ENCODE measurements at regions not wholly inside any gene's neighbourhood (a gene's known extent, or its start where the extent isn't known, plus 50 kb on each side); places are given as distances from the start of the nearest gene placed in this dataset.

DNA sequence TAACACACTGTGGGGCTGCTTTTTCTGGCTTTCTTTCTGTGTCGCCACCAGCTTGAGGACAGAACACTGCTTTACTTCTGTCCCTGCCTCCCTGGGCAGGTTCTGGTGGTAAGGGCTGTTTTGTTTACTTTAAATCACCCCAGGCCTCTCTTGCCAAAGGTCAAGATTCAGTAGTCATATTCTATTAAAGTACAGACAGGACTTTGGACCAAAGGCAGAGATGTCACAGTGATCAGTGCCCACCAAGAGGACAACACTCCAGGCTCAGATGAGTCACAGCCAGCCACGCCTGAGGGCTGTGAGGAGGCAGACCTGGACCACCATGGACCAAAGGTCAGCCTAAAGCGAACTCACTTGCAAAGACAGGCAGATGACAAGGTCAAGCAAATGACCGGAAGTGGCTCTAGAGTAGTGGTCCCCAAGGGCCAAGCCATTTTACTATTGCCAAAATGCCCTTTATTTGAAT lies 200.0 kb downstream of the RHOU start:
- no peaks in the 10 kb centered on the region for H3K79me2 ChIP-seq (replicated peaks; ENCODE audit: insufficient read depth)
- peaks cover 8% of the 10 kb centered on the region; the same call in 1 of the 2 replicates for H3K4me1 ChIP-seq (ENCODE audit: insufficient read depth)
- ATAC-seq = no peak
- no peak for TF ChIP-seq ZNF114 (CRISPR knock-in tag; IDR thresholded peaks at IDR 0.05)
- TF ChIP-seq STAT1 (IDR thresholded peaks at IDR 0.05; ENCODE audit: unreplicated experiment) = no peak
- TF ChIP-seq, protein P1, sequence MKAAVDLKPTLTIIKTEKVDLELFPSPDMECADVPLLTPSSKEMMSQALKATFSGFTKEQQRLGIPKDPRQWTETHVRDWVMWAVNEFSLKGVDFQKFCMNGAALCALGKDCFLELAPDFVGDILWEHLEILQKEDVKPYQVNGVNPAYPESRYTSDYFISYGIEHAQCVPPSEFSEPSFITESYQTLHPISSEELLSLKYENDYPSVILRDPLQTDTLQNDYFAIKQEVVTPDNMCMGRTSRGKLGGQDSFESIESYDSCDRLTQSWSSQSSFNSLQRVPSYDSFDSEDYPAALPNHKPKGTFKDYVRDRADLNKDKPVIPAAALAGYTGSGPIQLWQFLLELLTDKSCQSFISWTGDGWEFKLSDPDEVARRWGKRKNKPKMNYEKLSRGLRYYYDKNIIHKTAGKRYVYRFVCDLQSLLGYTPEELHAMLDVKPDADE (IDR thresholded peaks at IDR 0.05) = no peak
- no peak for TF ChIP-seq JUNB (IDR thresholded peaks at IDR 0.05; ENCODE audit: unreplicated experiment)
- no peak for TF ChIP-seq ZNF331 (CRISPR knock-in tag; IDR thresholded peaks at IDR 0.05; ENCODE audit: low read depth)
- no peak for TF ChIP-seq CREB1 (CRISPR knock-in tag; IDR thresholded peaks at IDR 0.05; ENCODE audit: low read depth)
- no peak for TF ChIP-seq EZH2phosphoT487 (IDR thresholded peaks at IDR 0.05; ENCODE audit: unreplicated experiment)
- H3K9me3 Mint-ChIP-seq = no peaks in the 10 kb centered on the region
- H3K27me3 Mint-ChIP-seq (ENCODE audit: insufficient read depth, low read depth, poor library complexity) = peaks cover 7% of the 10 kb centered on the region
- H3K36me3 ChIP-seq (ENCODE audit: insufficient read depth) = no peaks in the 10 kb centered on the region
- DNase-seq (ENCODE audit: low spot score) = no peak
- H4K20me1 ChIP-seq (replicated peaks; ENCODE audit: insufficient read depth) = no peaks in the 10 kb centered on the region
- H3F3A ChIP-seq (replicated peaks; ENCODE audit: low read depth) = no peaks in the 10 kb centered on the region
- no peaks in the 10 kb centered on the region for H3K36me3 Mint-ChIP-seq (ENCODE audit: low read depth)
- no peaks in the 10 kb centered on the region for H3K27me3 ChIP-seq (ENCODE audit: insufficient read depth)
- no peak overlapping the region for H3K27ac Mint-ChIP-seq
- peaks cover 30% of the 10 kb centered on the region for H3K4me1 Mint-ChIP-seq
- no peak overlapping the region for H3K4me2 ChIP-seq
- H3K4me3 Mint-ChIP-seq = no peak overlapping the region
- no peak overlapping the region for H2AFZ ChIP-seq
- H3K9me2 ChIP-seq (ENCODE audit: insufficient read depth) = 0 out of 2 replicates have a peak, but pooled peaks cover 9% of the 10 kb centered on the region
- H3K4me3 ChIP-seq = no peak overlapping the region
- H3K27ac ChIP-seq (ENCODE audit: low read depth) = no peak overlapping the region

DNA sequence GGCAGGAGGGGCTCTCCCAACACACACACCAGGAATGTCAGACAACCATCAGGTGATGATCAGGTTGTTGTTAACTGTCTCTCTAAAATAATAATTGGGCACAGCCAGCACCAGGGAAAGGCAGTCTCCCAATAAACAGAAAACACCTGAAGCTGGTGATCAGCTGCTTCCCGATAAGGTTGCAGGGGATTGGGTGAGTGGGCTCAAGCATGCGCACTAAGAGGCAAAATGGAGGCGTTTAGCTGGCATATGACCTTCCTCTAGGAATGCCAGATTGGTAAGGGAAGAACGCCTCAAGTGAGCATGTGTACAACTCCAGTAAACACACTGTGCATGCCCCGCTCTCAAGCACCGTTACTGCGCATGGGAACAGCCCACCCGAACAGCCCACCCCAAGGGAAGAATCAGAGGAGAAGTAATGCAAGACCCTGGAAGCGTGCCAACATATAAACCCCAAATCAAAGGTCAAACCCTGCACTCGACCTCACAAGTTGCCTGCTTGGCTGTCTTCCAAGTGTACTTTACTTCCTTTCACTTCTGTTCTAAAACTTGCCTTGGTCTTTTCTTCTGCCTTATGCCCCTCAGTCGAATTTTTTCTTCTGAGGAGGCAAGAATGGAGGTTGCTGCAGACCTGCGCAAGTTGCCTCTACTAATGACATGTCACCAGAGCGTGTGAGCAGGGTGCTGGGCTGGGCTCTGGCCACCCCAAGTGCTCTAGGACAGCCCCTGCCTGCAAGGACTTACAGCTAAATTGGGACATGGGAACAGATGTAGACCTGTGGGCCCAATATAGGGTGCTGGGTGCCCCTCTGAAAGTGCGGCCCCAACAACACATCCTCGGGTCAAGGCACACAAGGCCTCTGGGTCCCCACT lies 200.8 kb downstream of the RHOU start:
- H3K4me3 ChIP-seq = no peak overlapping the region
- no peaks in the 10 kb centered on the region for H3K36me3 ChIP-seq (ENCODE audit: insufficient read depth)
- no peaks in the 10 kb centered on the region for H3F3A ChIP-seq (replicated peaks; ENCODE audit: low read depth)
- H3K9me2 ChIP-seq (ENCODE audit: insufficient read depth) = 0 out of 2 replicates have a peak, but pooled peaks cover 5% of the 10 kb centered on the region
- no peak overlapping the region for H2AFZ ChIP-seq
- Mint-ChIP-seq H3K4me3 (no peak overlapping the region), H3K36me3 (ENCODE audit: low read depth) (no peaks in the 10 kb centered on the region), H3K27ac (no peak overlapping the region), H3K27me3 (ENCODE audit: insufficient read depth, low read depth, poor library complexity) (peaks cover 7% of the 10 kb centered on the region), H3K4me1 (peaks cover 31% of the 10 kb centered on the region), H3K9me3 (no peaks in the 10 kb centered on the region)
- no peaks in the 10 kb centered on the region for H3K79me2 ChIP-seq (replicated peaks; ENCODE audit: insufficient read depth)
- no peak overlapping the region for H3K4me2 ChIP-seq
- peaks cover 8% of the 10 kb centered on the region; the same call in 1 of the 2 replicates for H3K4me1 ChIP-seq (ENCODE audit: insufficient read depth)
- no peak overlapping the region for H3K27ac ChIP-seq (ENCODE audit: low read depth)
- no peaks in the 10 kb centered on the region for H3K27me3 ChIP-seq (ENCODE audit: insufficient read depth)
- ATAC-seq (no peak), DNase-seq (ENCODE audit: low spot score) (no peak)
- no peaks in the 10 kb centered on the region for H4K20me1 ChIP-seq (replicated peaks; ENCODE audit: insufficient read depth)
- TF ChIP-seq, protein P2, sequence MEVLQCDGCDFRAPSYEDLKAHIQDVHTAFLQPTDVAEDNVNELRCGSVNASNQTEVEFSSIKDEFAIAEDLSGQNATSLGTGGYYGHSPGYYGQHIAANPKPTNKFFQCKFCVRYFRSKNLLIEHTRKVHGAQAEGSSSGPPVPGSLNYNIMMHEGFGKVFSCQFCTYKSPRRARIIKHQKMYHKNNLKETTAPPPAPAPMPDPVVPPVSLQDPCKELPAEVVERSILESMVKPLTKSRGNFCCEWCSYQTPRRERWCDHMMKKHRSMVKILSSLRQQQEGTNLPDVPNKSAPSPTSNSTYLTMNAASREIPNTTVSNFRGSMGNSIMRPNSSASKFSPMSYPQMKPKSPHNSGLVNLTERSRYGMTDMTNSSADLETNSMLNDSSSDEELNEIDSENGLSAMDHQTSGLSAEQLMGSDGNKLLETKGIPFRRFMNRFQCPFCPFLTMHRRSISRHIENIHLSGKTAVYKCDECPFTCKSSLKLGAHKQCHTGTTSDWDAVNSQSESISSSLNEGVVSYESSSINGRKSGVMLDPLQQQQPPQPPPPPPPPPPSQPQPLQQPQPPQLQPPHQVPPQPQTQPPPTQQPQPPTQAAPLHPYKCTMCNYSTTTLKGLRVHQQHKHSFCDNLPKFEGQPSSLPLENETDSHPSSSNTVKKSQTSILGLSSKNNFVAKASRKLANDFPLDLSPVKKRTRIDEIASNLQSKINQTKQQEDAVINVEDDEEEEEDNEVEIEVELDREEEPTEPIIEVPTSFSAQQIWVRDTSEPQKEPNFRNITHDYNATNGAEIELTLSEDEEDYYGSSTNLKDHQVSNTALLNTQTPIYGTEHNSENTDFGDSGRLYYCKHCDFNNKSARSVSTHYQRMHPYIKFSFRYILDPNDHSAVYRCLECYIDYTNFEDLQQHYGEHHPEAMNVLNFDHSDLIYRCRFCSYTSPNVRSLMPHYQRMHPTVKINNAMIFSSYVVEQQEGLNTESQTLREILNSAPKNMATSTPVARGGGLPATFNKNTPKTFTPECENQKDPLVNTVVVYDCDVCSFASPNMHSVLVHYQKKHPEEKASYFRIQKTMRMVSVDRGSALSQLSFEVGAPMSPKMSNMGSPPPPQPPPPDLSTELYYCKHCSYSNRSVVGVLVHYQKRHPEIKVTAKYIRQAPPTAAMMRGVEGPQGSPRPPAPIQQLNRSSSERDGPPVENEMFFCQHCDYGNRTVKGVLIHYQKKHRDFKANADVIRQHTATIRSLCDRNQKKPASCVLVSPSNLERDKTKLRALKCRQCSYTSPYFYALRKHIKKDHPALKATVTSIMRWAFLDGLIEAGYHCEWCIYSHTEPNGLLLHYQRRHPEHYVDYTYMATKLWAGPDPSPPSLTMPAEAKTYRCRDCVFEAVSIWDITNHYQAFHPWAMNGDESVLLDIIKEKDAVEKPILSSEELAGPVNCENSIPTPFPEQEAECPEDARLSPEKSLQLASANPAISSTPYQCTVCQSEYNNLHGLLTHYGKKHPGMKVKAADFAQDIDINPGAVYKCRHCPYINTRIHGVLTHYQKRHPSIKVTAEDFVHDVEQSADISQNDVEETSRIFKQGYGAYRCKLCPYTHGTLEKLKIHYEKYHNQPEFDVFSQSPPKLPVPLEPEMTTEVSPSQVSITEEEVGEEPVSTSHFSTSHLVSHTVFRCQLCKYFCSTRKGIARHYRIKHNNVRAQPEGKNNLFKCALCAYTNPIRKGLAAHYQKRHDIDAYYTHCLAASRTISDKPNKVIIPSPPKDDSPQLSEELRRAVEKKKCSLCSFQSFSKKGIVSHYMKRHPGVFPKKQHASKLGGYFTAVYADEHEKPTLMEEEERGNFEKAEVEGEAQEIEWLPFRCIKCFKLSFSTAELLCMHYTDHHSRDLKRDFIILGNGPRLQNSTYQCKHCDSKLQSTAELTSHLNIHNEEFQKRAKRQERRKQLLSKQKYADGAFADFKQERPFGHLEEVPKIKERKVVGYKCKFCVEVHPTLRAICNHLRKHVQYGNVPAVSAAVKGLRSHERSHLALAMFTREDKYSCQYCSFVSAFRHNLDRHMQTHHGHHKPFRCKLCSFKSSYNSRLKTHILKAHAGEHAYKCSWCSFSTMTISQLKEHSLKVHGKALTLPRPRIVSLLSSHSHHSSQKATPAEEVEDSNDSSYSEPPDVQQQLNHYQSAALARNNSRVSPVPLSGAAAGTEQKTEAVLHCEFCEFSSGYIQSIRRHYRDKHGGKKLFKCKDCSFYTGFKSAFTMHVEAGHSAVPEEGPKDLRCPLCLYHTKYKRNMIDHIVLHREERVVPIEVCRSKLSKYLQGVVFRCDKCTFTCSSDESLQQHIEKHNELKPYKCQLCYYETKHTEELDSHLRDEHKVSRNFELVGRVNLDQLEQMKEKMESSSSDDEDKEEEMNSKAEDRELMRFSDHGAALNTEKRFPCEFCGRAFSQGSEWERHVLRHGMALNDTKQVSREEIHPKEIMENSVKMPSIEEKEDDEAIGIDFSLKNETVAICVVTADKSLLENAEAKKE (CRISPR knock-in tag; IDR thresholded peaks at IDR 0.05) = no peak
- TF ChIP-seq EZH2 (IDR thresholded peaks at IDR 0.05; ENCODE audit: low read depth, unreplicated experiment) = no peak
- no peak for TF ChIP-seq JUNB (IDR thresholded peaks at IDR 0.05; ENCODE audit: unreplicated experiment)
- TF ChIP-seq POLR2AphosphoS5 (IDR thresholded peaks at IDR 0.05; ENCODE audit: low read depth) = no peak
- TF ChIP-seq ZNF331 (CRISPR knock-in tag; IDR thresholded peaks at IDR 0.05; ENCODE audit: low read depth) = no peak
- TF ChIP-seq NANOG (IDR thresholded peaks at IDR 0.05; ENCODE audit: borderline replicate concordance) = no peak
- TF ChIP-seq, protein P1 (IDR thresholded peaks at IDR 0.05) = no peak

Measured in GM23338 (cell line).